SK-N-MC (cell line): ENCODE measurements at regions not wholly inside any gene's neighbourhood (a gene's known extent, or its start where the extent isn't known, plus 50 kb on each side); places are given as distances from the start of the nearest gene placed in this dataset.

Experiments used
- EZH2 ChIP-seq: fragments of 200-600 bp; sonication (generic); IDR thresholded peaks from one replicate; pipeline ENCODE4 v1.6.1; 2017; ENCODE audit warnings: antibody characterized with exemption
- FOXP2 ChIP-seq: optimal IDR thresholded peaks from 2 replicates; pipeline ENCODE3; 2011; ENCODE audit warnings: mild to moderate bottlenecking, moderate library complexity; ENCODE audit not compliant: insufficient read depth; ENCODE audit errors: extremely low read length, control extremely low read depth
- POLR2AphosphoS5 ChIP-seq: IDR thresholded peaks from 2 replicates; pipeline ENCODE4 v1.6.1; 2012; ENCODE audit warnings: mild to moderate bottlenecking, low read depth, low read length, borderline replicate concordance

GRCh38 chr6:43879722-43880121 is 109.7 kb downstream of the VEGFA start:
- TF ChIP-seq POLR2AphosphoS5 (no peak), EZH2 (no peak), FOXP2 (no peak)
